Stimulated activated CD8-positive, alpha-beta memory T cell treated with anti-CD3 and anti-CD28 coated beads, Interleukin-15, amount 100 ng/mL, for 48 hours (primary cell): ENCODE measurements at regions not wholly inside any gene's neighbourhood (a gene's known extent, or its start where the extent isn't known, plus 50 kb on each side); places are given as distances from the start of the nearest gene placed in this dataset.

Source experiments
- DNase-seq, 2 donors: peaks; one replicate each; pipeline ENCODE4 v3.0.0-alpha.2; 2020; ENCODE audit warnings: low read depth in 2 of 2

- no peak for DNase-seq
Observed at GRCh38 chr10:4532976-4533375, 293.0 kb upstream of the AKR1E2 start.

GRCh38 chr10:4532467-4532866, 293.5 kb upstream of the AKR1E2 start:
- DNase-seq: no peak

- no peak for DNase-seq
Observed at GRCh38 chr10:4532011-4532410, 294.0 kb upstream of the AKR1E2 start.

- no peak for DNase-seq
Observed at GRCh38 chr10:4529266-4529665, 296.7 kb upstream of the AKR1E2 start.

GRCh38 chr10:4527281-4527970, 298.6 kb upstream of the AKR1E2 start:
- no peak for DNase-seq

- no peak for DNase-seq
Observed at GRCh38 chr10:4526311-4526731, 299.7 kb upstream of the AKR1E2 start.

GRCh38 chr10:4525103-4525502, 300.9 kb upstream of the AKR1E2 start:
- DNase-seq: no peak

- DNase-seq: no peak
Observed at GRCh38 chr10:4522296-4523000, 303.6 kb upstream of the AKR1E2 start.

GRCh38 chr10:4519658-4520402, 306.2 kb upstream of the AKR1E2 start:
- DNase-seq: no peak

- no peak for DNase-seq
Observed at GRCh38 chr10:4517746-4518145, 308.3 kb upstream of the AKR1E2 start.

GRCh38 chr10:4515721-4516120, 310.3 kb upstream of the AKR1E2 start:
- DNase-seq: no peak

- no peak for DNase-seq
Observed at GRCh38 chr10:4514445-4515108, 311.4 kb upstream of the AKR1E2 start.

- no peak for DNase-seq
Observed at GRCh38 chr10:4512671-4513240, 313.3 kb upstream of the AKR1E2 start.

GRCh38 chr10:4512196-4512595, 313.8 kb upstream of the AKR1E2 start:
- DNase-seq: no peak

GRCh38 chr10:4511509-4511908, 314.5 kb upstream of the AKR1E2 start:
- DNase-seq: no peak

- DNase-seq: no peak
Observed at GRCh38 chr10:4509405-4509804, 316.6 kb upstream of the AKR1E2 start.

GRCh38 chr10:4506095-4506494, 319.9 kb upstream of the AKR1E2 start:
- DNase-seq: no peak

GRCh38 chr10:4504550-4504949, 321.5 kb upstream of the AKR1E2 start:
- DNase-seq: no peak

GRCh38 chr10:4503076-4503475, 322.9 kb upstream of the AKR1E2 start:
- DNase-seq: no peak

- no peak for DNase-seq
Observed at GRCh38 chr10:4501306-4501705, 324.7 kb upstream of the AKR1E2 start.

- DNase-seq: no peak
Observed at GRCh38 chr10:4498711-4499251, 327.2 kb upstream of the AKR1E2 start.

GRCh38 chr10:4494551-4494950, 331.5 kb upstream of the AKR1E2 start:
- no peak for DNase-seq
